Stimulated activated CD4-positive, alpha-beta T cell treated with anti-CD3 and anti-CD28 coated beads, Interleukin-12 subunit alpha, Interleukin-12 subunit beta, amount 100 ng/mL, for 24 hours (primary cell): ENCODE measurements at regions not wholly inside any gene's neighbourhood (a gene's known extent, or its start where the extent isn't known, plus 50 kb on each side); places are given as distances from the start of the nearest gene placed in this dataset.
"Not testable (repeated sequence)": the region's sequence is repeated elsewhere in the genome, so short reads cannot be mapped to it uniquely, and the experiment has no call there.

ENCODE experiments used
- DNase-seq, 2 experiments: peaks; one replicate each; pipeline ENCODE4 v3.0.0-alpha.2; 2020; ENCODE audit warnings: low read depth in 2 of 2

DNA sequence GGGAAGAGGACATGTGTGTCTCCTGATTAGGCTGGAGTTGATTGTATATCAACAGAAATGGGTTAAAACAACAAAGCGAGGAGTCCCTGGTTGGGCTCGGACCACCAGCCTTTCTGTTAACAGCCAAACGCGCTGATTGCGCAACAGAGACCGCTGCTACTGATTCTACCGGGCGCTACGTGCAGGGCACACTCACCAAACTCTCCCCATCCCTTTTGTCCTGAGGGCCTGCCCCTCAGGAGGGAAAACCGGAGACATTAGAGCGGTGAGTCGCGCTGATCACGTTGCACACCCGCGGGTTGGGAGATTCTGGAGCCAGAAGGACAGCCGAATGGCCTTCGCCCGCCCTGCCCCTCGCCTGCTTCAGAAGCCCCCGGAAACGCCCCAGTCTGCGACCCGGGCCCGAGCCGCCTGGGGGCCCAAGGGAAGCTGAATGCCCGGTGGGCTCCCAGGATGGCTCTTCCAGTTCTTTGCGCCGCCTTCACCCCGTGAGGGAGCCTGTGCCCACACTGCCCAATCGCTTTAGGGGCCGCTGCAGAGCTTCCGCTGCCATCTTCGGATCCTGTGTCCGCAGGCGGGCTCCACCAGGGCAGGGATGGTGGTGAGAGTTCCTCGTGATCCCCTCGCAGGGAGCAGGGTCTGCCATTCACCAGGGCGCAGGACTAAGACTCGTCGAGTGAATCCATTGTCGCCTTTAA is 165.4 kb upstream of the NBPF11 start:
- DNase-seq = no peak

DNA sequence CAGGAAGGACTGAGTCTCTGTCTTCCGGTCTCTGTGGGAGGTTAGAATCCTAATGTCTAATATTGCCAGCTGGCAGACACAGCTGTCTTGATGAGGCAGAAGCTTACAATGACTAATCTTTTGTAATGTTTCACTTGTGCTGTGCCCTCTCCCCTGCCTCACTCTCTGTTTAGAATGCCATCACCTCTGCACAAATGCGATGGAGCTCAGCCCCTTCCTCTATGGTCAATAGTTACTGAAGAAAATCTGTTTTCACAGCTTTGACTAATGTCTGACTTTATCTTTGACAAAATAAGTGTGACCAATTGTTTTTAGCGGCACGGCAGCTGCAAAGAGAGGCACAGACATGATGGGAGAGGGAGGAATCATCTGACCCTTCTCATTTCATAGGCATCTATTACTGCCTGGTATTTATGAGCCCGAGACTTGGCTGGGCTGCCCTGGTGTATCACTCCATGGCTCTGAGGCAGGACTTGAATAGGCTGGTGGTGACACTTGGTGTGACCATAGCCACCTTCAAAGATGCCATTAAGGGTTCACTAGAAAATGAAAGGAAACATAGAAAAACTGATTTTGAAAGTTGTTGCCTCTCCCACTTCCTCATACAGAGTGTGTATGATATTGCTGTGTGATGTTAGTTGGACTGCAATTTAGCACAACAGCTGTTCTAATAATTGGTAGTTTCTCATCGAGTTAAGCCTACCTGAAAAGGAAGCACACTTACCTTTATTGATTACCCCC is 163.2 kb upstream of the NBPF11 start:
- no peak for DNase-seq

DNA sequence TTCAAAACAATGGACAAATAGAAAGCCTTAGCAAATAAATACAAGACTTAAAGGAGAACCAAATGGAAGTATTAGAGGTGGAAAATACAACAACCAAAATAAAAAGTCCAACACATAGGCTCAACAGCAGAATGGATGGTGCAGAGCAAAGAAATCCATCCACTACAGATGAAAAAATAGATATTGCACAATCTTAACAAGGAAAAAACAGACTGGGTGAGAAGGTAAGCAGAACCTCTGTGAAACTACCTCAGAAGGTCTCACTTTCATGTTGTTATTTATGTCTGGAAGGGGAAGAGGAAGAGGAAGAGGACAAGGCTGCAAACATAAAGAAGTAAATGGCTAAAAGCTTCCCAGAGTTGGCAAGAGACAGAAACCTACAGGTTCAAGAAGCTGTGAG is 158.7 kb upstream of the NBPF11 start:
- no peak for DNase-seq

GRCh38 chr1:148309940-148310500 is 157.9 kb upstream of the NBPF11 start:
- no peak for DNase-seq

DNA sequence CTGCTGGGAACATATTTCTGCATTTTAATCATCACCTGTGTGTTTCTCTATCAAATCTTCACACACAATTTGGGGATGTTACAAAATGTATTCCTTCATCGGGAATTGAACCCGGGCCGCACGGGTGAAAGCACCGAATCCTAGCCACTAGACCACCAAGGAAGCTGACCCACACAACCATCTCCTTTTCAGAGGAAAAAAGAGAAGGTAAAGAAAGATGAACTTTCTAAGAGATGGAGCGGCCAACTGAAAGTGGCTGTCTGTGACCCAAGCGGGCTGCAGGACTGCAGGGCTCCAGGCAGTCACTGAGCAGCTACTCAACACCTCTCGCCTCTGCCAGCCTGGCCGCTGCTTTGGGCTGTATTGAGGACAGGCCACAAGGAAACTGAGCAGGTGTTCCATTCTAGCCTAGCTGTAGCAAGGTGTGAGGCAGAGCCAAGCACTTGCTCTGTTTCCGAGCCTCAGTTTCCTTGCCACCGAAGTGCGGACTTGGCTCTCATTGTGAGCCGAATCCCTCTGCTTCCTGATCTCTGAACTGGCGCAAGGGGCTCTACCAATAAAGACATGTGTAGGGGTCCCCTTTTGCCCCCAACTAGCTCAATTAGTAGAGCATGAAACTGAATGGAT is 156.9 kb upstream of the NBPF11 start:
- no peak for DNase-seq

DNA sequence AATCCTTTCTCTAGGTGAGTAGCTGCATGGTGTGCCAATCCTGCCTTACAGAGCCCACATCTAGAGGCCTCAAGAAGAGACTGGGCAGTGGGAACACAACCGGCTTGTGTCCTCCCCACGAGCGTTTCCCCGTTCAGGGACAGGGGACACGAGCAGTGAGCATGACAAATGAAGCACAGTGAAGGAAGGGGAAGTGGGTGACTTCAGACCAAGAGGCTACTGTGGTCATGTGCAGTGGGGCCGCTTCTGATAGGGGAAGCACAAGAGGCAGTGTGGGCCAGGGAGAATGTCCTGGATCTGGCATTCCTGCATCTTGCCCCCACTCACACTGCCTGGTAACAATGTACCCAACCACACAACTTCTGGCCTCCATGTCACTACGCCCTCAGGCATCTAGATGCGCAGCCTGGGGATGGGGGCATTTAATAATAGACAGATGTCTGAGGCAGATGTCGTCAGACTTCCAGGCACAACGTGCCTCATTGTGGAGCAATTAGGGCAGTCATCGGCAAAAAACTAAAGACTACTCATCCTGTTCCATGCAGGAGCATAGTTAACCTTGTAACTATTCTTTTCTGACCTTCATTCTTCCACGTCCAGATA is 155.6 kb upstream of the NBPF11 start:
- no peak for DNase-seq

DNA sequence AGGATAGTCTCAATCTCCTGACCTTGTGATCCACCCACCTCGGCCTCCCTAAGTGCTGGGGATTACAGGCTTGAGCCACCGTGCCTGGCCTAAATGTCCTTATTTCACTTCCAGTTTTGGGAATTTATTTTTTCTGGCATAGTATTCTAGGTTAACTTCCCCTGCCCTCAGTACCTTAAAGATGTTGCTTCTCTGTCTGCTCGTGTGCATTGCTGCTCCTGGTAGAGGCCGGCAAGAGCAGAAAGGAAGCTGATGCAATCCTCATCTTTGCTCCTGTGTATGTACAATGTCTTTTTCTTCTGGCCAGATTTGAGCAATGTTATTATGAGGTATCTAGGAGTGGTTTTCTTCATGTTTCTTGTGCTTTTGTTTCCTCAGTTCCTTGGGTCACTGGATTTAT is 152.9 kb upstream of the NBPF11 start:
- DNase-seq = not testable (repeated sequence)

- peak; percentile 63 to 80 for DNase-seq
Observed at GRCh38 chr1:148302586-148303364, 150.7 kb upstream of the NBPF11 start.

DNA sequence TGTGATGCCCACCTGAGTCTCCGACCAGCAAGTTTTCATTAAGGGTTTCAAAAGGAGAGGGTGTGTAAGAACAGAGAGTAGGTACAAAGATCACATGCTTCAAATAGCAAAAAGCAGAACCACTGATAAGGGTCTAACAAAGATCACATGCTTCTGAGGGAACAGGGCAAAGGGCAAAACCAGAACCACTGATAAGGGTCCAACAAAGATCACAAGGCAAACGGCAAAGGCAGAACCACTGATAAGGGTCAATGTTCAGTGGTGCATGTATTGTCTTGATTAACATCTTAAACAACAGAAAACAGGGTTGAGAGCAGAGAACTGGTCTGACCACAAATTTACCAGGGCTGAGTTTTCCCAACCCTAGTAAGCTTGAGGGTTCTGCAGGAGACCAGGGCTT is 145.8 kb upstream of the NBPF11 start:
- not testable (repeated sequence) for DNase-seq

GRCh38 chr1:148296511-148296910 is 144.4 kb upstream of the NBPF11 start:
- no peak for DNase-seq

GRCh38 chr1:148294116-148294807 is 142.2 kb upstream of the NBPF11 start:
- DNase-seq = no peak

DNA sequence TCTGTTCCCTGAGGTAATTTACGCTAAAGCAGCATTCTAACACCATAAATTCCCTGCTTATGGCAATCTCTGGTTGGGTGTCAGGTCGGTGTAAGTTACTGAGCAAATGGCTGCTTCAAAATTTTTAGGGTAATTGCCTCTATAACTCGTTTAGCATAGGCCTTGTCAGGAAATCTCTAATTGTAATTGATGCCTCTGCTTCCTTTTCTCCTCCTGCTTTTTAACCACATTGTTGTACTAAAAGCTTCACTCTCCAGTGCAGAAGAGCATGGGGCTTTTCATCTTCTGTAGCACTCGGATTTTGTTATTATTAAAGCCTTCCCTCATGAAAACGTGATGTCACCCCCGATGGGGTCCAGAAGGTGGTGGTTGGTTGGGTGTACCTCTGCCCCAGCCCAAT is 141.6 kb upstream of the NBPF11 start:
- DNase-seq = no peak

DNA sequence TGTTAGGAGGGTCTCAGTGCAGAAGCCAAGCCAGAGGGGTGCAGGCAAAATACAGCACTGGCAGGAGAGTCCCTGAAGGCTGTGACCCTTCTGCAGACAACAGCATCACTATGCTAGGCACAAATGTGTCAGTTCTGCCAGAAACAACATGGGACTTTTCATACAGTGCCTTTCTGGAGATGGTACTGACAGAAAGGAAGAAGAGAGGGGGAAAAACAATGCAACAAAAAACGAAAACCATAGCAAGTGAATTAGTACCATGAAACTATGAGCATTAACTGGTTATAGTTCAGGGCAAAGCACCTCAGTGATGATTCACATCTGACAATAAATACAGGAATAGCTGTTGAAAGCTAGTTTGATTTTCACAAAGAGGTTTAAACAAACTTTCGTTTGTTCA is 140.8 kb upstream of the NBPF11 start:
- DNase-seq = no peak

DNA sequence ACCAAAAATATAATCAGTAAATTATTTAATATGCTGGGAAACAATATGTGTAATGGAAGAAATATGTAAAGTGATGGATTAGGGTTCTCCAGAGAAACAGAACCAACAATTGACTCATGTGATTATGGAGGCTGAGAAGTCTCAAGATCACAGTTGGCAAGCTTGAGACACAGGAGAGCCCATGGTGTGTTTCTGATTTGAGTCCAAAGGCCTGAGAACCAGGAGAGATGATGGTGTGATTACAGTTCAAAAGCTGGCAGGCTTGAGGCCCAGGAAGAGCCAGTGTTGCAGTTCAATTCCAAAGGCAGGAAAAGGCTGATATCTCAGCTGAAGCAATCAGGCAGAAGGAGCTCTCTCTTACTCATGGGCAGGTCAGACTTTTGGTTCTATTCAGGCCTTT is 138.8 kb upstream of the NBPF11 start:
- DNase-seq = no peak

- no peak for DNase-seq
Observed at GRCh38 chr1:148289647-148290046, 137.6 kb upstream of the NBPF11 start.

GRCh38 chr1:148285946-148286345 is 133.9 kb upstream of the NBPF11 start:
- not testable (repeated sequence) for DNase-seq

DNA sequence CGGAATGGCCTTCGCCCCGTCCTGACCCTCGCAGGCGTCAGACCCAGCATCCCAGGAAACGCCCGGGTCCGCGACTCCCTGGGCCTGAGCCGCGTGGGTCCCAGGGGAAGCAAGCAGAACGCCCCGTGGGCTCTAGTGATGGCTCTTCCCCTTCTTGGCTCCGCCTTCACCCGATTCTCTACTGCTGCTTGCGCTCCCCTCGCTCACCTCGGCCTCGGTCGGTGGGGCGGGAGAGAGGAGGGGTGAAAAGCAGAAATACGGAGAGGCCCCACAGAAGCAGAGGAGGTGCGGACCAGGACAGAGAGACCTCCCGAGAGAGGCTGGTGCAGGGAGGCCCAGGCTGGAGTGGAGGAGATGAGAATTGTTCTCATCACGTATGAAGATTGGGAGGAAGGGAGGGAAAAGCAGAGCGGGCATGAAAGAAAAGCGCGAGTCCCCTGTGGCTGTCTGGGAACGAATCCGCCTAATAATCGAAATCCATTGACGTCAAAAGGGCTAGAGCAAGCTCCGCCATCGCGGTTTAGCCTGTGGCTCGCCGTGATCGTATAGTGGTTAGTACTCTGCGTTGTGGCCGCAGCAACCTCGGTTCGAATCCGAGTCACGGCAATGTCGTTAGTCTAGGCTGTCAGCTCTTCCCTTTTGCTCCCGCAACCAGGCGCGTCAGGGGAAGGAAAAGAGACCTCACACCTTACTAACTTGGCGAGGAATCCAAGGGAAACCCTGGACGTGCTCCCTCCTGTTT is 128.9 kb upstream of the NBPF11 start:
- not testable (repeated sequence) for DNase-seq

DNA sequence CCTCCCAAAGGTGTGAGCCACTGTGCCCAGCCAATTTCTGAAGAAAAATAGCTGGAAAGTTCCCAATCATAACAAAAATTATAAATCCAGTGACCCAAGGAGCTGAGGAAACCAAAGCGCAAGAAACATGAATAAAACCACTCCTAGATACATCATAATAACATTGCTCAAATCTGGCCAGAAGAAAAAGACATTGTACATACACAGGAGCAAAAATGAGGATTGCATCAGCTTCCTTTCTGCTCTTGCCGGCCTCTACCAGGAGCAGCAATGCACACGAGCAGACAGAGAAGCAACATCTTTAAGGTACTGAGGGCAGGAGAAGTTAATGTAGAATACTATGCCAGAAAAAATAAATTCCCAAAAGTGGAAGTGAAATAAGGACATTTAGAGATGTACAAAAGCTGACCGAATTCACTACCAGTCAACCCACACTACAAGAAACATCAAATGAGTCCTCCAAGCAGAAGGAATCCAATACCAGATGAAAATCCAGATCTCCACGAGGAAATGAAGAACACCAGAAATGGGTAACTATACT is 127.0 kb upstream of the NBPF11 start:
- DNase-seq = not testable (repeated sequence)

GRCh38 chr1:148277865-148278279 is 125.8 kb upstream of the NBPF11 start:
- not testable (repeated sequence) for DNase-seq

DNA sequence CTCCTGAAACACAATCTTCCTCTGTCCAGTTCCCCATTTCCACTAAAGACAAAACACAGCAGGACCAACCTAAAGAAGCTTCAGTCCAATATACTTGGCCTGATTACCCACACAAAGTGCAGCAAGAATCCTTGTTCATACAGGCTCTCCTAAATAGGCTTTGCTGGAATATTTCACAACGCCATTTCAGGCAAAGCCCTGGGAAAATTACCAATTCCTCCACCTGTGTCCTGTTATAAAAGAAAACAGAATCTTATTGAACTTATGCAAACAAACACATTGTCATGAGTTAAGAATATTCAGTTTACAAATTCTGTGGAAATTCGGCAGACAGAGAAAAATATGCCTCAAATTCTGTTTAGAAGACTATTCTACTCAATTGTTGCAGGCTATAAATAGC is 115.0 kb upstream of the NBPF11 start:
- not testable (repeated sequence) for DNase-seq
